Caco-2 (cell line): ENCODE measurements at regions not wholly inside any gene's neighbourhood (a gene's known extent, or its start where the extent isn't known, plus 50 kb on each side); places are given as distances from the start of the nearest gene placed in this dataset.

Source experiments
- BruUV-seq: library from RNA; stranded (reverse); fragments of 400-500 nt; replicated peaks from 2 replicates; lab custom pipeline; 2021; lab: Mats Ljungman, UMichigan
- CTCF ChIA-PET: fragments of 300-600 bp; sonication (Branson Sonifier 250); formaldehyde crosslinking; loops from one replicate; lab custom pipeline; 2022; ENCODE audit warnings: antibody characterized with exemption; lab: Charles Lee
- POLR2A ChIA-PET: fragments of 300-600 bp; sonication (Branson Sonifier 250); formaldehyde crosslinking; loops from one replicate; lab custom pipeline; 2022; ENCODE audit warnings: antibody characterized with exemption; lab: Charles Lee
- DNase-seq, 2 experiments: peaks; one replicate each; pipeline versions ENCODE4 v3.0.0 to v3.0.0-alpha.2; 2020 to 2022
- H3K27me3 ChIP-seq: replicated peaks from 2 replicates; pipeline ENCODE4 v1.6.0; 2011; ENCODE audit warnings: low read length; ENCODE audit not compliant: control insufficient read depth, insufficient read depth
- H3K36me3 ChIP-seq: 2 replicates; pipeline ENCODE4 v1.5.1; 2011; ENCODE audit warnings: low read length; ENCODE audit not compliant: control insufficient read depth, insufficient read depth
- H3K4me1 ChIP-seq: fragments of 250-450 bp; sonication (Bioruptor Pico); 2 replicates; pipeline ENCODE4 v1.5.1; 2020; ENCODE audit warnings: mild to moderate bottlenecking
- H3K4me3 ChIP-seq: 2 replicates; pipeline ENCODE4 v1.5.1; 2011; ENCODE audit warnings: low read depth, mild to moderate bottlenecking, control low read depth, low read length
- H3K9me3 ChIP-seq: fragments of 250-450 bp; sonication (Bioruptor Pico); 2 replicates; pipeline ENCODE4 v1.5.1; 2020; ENCODE audit warnings: mild to moderate bottlenecking, moderate library complexity
- H3K27ac Mint-ChIP-seq: one replicate; pipeline ENCODE4 v1.8.0; 2022; ENCODE audit warnings: mixed read lengths; ENCODE audit not compliant: unreplicated experiment
- H3K27me3 Mint-ChIP-seq: one replicate; pipeline ENCODE4 v1.8.0; 2022; ENCODE audit warnings: mixed read lengths; ENCODE audit not compliant: insufficient read depth, unreplicated experiment
- H3K36me3 Mint-ChIP-seq: one replicate; pipeline ENCODE4 v1.8.0; 2022; ENCODE audit warnings: mild to moderate bottlenecking, mixed read lengths; ENCODE audit not compliant: insufficient read depth, unreplicated experiment
- H3K4me1 Mint-ChIP-seq: one replicate; pipeline ENCODE4 v1.8.0; 2022; ENCODE audit warnings: low read depth, mixed read lengths; ENCODE audit not compliant: unreplicated experiment
- H3K4me3 Mint-ChIP-seq: one replicate; pipeline ENCODE4 v1.8.0; 2022; ENCODE audit warnings: mild to moderate bottlenecking, moderate library complexity, mixed read lengths; ENCODE audit not compliant: unreplicated experiment
- H3K9me3 Mint-ChIP-seq: one replicate; pipeline ENCODE4 v1.8.0; 2022; ENCODE audit warnings: mixed read lengths; ENCODE audit not compliant: unreplicated experiment
- intact Hi-C: fragments of 100-400 bp; cut with micrococcal nuclease; formaldehyde crosslinking; loops from one replicate; pipeline ENCODE4 v1.10.0; 2022; ENCODE audit not compliant: unreplicated experiment
- TF ChIP-seq, protein P1 (sequence below), 2 experiments: fragments of 200-600 bp in 1 of 2; IDR thresholded peaks; 1 replicate in 1 of 2; 2 replicates in 1 of 2; pipeline versions ENCODE4 v1.5.1 to v1.8.0; 2011 to 2022; ENCODE audit warnings: antibody characterized with exemption in 1 of 2, control low read depth in 1 of 2, inconsistent platforms in 1 of 2, low read depth in 1 of 2, low read length in 1 of 2, mild to moderate bottlenecking in 1 of 2, moderate library complexity in 1 of 2; ENCODE audit not compliant: insufficient read depth in 1 of 2, severe bottlenecking in 1 of 2, unreplicated experiment in 1 of 2

DNA sequence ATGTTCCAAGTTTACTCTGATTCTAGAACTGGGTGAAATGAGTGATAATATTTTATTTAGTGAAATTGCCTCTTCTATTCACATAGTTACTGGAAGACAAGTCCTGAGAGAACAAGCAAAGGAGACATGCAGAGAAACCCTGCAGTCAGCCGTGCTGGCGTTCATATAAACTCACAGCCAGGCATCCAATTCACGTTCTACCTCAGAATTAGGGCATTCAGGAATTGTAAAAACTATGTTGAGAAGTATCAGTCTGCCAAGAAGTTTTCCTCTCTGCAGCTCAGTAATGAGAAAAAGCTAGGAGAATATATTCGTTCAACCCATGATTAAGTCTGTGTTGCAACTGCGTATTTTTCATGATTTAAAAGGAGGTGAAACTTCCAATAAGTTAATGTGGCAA lies 156.2 kb upstream of the DSEL start:
- Mint-ChIP-seq H3K4me3 (no peak overlapping the region), H3K27me3 (peaks cover 2% of the 10 kb centered on the region), H3K4me1 (no peaks in the 10 kb centered on the region), H3K9me3 (no peaks in the 10 kb centered on the region), H3K27ac (no peak overlapping the region), H3K36me3 (no peaks in the 10 kb centered on the region)
- no peaks in the 10 kb centered on the region for H3K36me3 ChIP-seq
- no peaks in the 10 kb centered on the region for H3K27me3 ChIP-seq
- DNase-seq, result no peak
- TF ChIP-seq, protein P1, sequence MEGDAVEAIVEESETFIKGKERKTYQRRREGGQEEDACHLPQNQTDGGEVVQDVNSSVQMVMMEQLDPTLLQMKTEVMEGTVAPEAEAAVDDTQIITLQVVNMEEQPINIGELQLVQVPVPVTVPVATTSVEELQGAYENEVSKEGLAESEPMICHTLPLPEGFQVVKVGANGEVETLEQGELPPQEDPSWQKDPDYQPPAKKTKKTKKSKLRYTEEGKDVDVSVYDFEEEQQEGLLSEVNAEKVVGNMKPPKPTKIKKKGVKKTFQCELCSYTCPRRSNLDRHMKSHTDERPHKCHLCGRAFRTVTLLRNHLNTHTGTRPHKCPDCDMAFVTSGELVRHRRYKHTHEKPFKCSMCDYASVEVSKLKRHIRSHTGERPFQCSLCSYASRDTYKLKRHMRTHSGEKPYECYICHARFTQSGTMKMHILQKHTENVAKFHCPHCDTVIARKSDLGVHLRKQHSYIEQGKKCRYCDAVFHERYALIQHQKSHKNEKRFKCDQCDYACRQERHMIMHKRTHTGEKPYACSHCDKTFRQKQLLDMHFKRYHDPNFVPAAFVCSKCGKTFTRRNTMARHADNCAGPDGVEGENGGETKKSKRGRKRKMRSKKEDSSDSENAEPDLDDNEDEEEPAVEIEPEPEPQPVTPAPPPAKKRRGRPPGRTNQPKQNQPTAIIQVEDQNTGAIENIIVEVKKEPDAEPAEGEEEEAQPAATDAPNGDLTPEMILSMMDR (IDR thresholded peaks at IDR 0.05; ENCODE audit: insufficient read depth in 1 of 2, low read depth in 1 of 2, low read length in 1 of 2, severe bottlenecking in 1 of 2, unreplicated experiment in 1 of 2), result no peak
- CTCF ChIA-PET, result no interaction called here
- no peak overlapping the region for H3K4me3 ChIP-seq
- intact Hi-C loops, result no loop called here
- POLR2A ChIA-PET, result no interaction called here
- BruUV-seq, result no TSS peak
- no peaks in the 10 kb centered on the region for H3K4me1 ChIP-seq
- no peaks in the 10 kb centered on the region for H3K9me3 ChIP-seq

DNA sequence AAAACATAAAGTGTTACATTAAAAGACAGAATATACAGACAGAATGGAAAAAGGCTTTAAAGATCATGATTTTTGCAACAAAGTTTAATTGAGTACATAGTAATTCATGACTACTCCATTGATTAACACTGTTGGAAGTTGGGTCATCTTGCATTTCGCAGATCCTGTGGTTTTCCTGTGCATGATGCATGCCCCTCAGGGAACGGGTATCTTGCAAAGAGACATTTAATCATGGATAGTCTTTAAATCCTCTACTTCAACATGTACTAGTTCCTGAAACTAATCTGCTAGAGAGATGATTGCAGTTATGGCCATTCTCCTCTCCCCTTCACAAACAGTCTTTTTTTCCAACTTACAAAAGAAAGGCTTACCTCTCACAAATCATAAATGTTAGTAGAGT lies 155.6 kb upstream of the DSEL start:
- CTCF ChIA-PET, result no interaction called here

DNA sequence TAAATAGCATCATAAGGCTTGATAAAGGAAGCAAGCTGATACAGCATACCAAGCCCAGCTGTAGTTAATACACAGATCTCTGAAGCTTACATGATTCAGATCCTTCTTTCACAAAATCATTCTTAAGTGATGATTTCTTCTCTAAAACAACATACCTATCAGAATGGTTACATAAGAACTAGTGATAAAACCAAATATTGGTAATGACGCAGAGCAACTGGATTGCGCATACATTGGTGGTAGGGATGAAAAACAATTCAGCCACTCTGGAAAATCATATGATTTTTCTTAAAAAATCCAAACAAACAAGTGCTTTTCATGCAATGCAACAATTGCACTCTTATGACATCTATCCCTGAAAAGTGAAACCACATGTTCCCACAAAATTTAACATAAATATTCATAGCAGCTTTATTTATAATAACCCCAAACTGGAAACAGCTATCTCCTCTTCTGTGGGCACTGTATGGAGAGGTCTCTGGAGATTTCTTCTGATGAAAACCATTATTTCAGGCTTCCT lies 153.6 kb upstream of the DSEL start:
- Mint-ChIP-seq H3K27ac (no peak overlapping the region), H3K4me3 (no peak overlapping the region), H3K27me3 (peaks cover 2% of the 10 kb centered on the region), H3K9me3 (no peaks in the 10 kb centered on the region), H3K4me1 (no peaks in the 10 kb centered on the region), H3K36me3 (no peaks in the 10 kb centered on the region)
- H3K9me3 ChIP-seq, result no peaks in the 10 kb centered on the region
- no peak for DNase-seq
- ChIA-PET POLR2A (no interaction called here), CTCF (no interaction called here)
- intact Hi-C loops, result no loop called here
- TF ChIP-seq, protein P1 (IDR thresholded peaks at IDR 0.05; ENCODE audit: insufficient read depth in 1 of 2, low read depth in 1 of 2, low read length in 1 of 2, severe bottlenecking in 1 of 2, unreplicated experiment in 1 of 2), result no peak
- BruUV-seq, result no TSS peak
- H3K4me3 ChIP-seq, result no peak overlapping the region
- H3K27me3 ChIP-seq, result no peaks in the 10 kb centered on the region
- no peaks in the 10 kb centered on the region for H3K4me1 ChIP-seq
- H3K36me3 ChIP-seq, result no peaks in the 10 kb centered on the region

More for the DNA sequence above, 155.6 kb upstream of the DSEL start:
- no peak for DNase-seq
- Mint-ChIP-seq H3K27me3 (peaks cover 2% of the 10 kb centered on the region), H3K36me3 (no peaks in the 10 kb centered on the region), H3K4me3 (no peak overlapping the region), H3K9me3 (no peaks in the 10 kb centered on the region), H3K4me1 (no peaks in the 10 kb centered on the region), H3K27ac (no peak overlapping the region)
- no peaks in the 10 kb centered on the region for H3K4me1 ChIP-seq
- no peaks in the 10 kb centered on the region for H3K9me3 ChIP-seq
- H3K27me3 ChIP-seq, result no peaks in the 10 kb centered on the region
- H3K4me3 ChIP-seq, result no peak overlapping the region
- no peaks in the 10 kb centered on the region for H3K36me3 ChIP-seq
- intact Hi-C loops, result no loop called here
- BruUV-seq, result no TSS peak
- TF ChIP-seq, protein P1 (IDR thresholded peaks at IDR 0.05; ENCODE audit: insufficient read depth in 1 of 2, low read depth in 1 of 2, low read length in 1 of 2, severe bottlenecking in 1 of 2, unreplicated experiment in 1 of 2), result no peak
- POLR2A ChIA-PET, result no interaction called here
